ENCODE measurements at regions not wholly inside any gene's neighbourhood (a gene's known extent, or its start where the extent isn't known, plus 50 kb on each side); places are given as distances from the start of the nearest gene placed in this dataset.

GRCh38 chr20:51306521-51307358 lies 235.8 kb downstream of the NFATC2 start:
- no peak for DNase-seq (ENCODE audit: low read depth)
- no peak overlapping the region for H3K4me3 ChIP-seq (ENCODE audit: control insufficient read depth, low read depth, low read length)
- TF ChIP-seq, protein P1, sequence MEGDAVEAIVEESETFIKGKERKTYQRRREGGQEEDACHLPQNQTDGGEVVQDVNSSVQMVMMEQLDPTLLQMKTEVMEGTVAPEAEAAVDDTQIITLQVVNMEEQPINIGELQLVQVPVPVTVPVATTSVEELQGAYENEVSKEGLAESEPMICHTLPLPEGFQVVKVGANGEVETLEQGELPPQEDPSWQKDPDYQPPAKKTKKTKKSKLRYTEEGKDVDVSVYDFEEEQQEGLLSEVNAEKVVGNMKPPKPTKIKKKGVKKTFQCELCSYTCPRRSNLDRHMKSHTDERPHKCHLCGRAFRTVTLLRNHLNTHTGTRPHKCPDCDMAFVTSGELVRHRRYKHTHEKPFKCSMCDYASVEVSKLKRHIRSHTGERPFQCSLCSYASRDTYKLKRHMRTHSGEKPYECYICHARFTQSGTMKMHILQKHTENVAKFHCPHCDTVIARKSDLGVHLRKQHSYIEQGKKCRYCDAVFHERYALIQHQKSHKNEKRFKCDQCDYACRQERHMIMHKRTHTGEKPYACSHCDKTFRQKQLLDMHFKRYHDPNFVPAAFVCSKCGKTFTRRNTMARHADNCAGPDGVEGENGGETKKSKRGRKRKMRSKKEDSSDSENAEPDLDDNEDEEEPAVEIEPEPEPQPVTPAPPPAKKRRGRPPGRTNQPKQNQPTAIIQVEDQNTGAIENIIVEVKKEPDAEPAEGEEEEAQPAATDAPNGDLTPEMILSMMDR (IDR thresholded peaks at IDR 0.05; ENCODE audit: control insufficient read depth, insufficient read depth, low read depth, low read length, missing control alignments): peak; percentile 94

DNA sequence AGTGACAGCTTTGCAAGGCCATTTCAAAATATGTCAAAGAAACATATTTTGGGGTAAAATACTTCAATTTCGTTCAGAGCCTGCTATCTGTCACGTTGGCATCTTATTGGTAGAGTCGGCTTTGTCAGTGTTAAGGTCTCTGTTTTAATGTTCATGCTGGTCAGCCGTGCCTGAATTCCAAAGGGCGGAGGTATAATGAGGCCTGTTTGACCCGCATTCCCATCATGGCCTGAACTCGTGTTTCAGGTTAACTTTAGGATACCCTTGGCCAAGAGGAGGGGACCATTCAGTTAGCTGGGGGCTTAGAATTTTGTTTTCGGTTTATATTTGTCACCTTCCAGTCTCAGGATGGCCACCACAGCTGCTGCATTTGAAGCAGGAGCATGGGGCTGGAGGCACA lies 236.4 kb downstream of the NFATC2 start:
- TF ChIP-seq, protein P1 (IDR thresholded peaks at IDR 0.05; ENCODE audit: control insufficient read depth, insufficient read depth, low read depth, low read length, missing control alignments): no peak
- no peak overlapping the region for H3K4me3 ChIP-seq (ENCODE audit: control insufficient read depth, low read depth, low read length)
- no peak for DNase-seq (ENCODE audit: low read depth)

DNA sequence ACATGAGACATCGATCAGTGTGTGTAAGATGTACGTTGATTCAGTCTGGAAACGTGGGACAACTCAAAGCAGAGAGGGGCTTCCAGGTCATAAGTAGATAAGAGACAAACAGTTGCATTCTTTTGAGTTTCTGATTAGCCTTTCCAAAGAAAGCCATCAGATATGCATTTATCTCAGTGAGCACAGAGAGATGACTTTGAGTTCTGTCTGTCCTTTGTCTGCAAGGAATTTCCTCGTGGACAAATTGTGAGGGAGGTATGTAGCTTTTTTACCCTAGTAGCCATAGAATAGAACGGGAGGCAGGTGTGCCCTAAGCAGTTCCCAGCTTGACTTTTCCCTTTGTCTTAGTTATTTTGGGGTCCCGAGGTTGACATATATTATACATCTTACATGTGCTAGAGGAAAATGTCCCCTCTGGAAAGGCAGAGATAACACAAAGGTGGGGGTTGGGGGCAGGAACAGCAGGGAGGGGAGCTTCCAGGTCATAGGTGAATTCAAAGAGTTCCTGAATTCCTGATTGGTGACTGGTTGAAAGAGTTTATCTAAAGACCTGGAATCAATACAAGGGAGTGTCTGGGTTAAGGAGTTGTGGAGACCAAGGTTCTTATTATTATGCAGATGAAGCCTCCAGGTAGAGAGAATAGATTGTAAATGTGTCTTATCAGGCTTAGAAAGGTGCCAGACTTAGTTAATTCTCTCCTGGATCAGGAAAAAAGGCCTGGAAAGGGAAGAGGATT lies 237.0 kb downstream of the NFATC2 start:
- no peak overlapping the region for H3K4me3 ChIP-seq (ENCODE audit: control insufficient read depth, low read depth, low read length)
- no peak for DNase-seq (ENCODE audit: low read depth)
- TF ChIP-seq, protein P1 (IDR thresholded peaks at IDR 0.05; ENCODE audit: control insufficient read depth, insufficient read depth, low read depth, low read length, missing control alignments): no peak

GRCh38 chr20:51303731-51304670 lies 238.5 kb downstream of the NFATC2 start:
- no peak for DNase-seq (ENCODE audit: low read depth)
- H3K4me3 ChIP-seq (ENCODE audit: control insufficient read depth, low read depth, low read length): no peak overlapping the region
- TF ChIP-seq, protein P1 (IDR thresholded peaks at IDR 0.05; ENCODE audit: control insufficient read depth, insufficient read depth, low read depth, low read length, missing control alignments): no peak

GRCh38 chr20:51301026-51301425 lies 241.5 kb downstream of the NFATC2 start:
- no peak overlapping the region for H3K4me3 ChIP-seq (ENCODE audit: control insufficient read depth, low read depth, low read length)
- no peak for DNase-seq (ENCODE audit: low read depth)
- TF ChIP-seq, protein P1 (IDR thresholded peaks at IDR 0.05; ENCODE audit: control insufficient read depth, insufficient read depth, low read depth, low read length, missing control alignments): no peak

- TF ChIP-seq, protein P1 (IDR thresholded peaks at IDR 0.05; ENCODE audit: control insufficient read depth, insufficient read depth, low read depth, low read length, missing control alignments): no peak
- DNase-seq (ENCODE audit: low read depth): no peak
- no peak overlapping the region for H3K4me3 ChIP-seq (ENCODE audit: control insufficient read depth, low read depth, low read length)
Observed at GRCh38 chr20:51300104-51300503, 242.4 kb downstream of the NFATC2 start.

Data from AG09309 (cell line).